ENCODE measurements at regions not wholly inside any gene's neighbourhood (a gene's known extent, or its start where the extent isn't known, plus 50 kb on each side); places are given as distances from the start of the nearest gene placed in this dataset.

DNA sequence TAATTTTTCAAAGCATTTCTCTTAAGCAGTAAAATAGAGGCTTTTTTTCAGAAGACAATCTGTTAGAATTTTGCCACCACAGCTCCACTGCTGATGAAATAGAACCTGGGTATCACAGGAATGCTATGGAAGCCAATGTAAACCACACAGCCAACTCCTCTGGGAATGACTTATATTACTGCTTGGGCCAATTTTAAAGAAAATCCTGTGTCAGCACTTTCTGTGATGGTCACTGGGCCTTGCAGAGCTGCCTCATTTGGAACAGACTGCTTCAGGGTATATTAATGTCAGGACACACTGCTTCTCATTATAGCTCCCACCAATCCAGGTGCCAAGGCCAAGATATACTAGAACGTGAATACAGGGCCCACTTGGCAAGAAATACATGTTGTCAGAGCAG is 144.1 kb upstream of the ACTBL2 start:
- TF ChIP-seq TCF7L2 (IDR thresholded peaks at IDR 0.05; ENCODE audit: low read depth, low read length), result no peak
- TF ChIP-seq, protein P1, sequence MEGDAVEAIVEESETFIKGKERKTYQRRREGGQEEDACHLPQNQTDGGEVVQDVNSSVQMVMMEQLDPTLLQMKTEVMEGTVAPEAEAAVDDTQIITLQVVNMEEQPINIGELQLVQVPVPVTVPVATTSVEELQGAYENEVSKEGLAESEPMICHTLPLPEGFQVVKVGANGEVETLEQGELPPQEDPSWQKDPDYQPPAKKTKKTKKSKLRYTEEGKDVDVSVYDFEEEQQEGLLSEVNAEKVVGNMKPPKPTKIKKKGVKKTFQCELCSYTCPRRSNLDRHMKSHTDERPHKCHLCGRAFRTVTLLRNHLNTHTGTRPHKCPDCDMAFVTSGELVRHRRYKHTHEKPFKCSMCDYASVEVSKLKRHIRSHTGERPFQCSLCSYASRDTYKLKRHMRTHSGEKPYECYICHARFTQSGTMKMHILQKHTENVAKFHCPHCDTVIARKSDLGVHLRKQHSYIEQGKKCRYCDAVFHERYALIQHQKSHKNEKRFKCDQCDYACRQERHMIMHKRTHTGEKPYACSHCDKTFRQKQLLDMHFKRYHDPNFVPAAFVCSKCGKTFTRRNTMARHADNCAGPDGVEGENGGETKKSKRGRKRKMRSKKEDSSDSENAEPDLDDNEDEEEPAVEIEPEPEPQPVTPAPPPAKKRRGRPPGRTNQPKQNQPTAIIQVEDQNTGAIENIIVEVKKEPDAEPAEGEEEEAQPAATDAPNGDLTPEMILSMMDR (IDR thresholded peaks at IDR 0.05), result no peak
- TF ChIP-seq POLR2AphosphoS5 (IDR thresholded peaks at IDR 0.05; ENCODE audit: low read depth, low read length), result no peak
- TF ChIP-seq, protein P2, sequence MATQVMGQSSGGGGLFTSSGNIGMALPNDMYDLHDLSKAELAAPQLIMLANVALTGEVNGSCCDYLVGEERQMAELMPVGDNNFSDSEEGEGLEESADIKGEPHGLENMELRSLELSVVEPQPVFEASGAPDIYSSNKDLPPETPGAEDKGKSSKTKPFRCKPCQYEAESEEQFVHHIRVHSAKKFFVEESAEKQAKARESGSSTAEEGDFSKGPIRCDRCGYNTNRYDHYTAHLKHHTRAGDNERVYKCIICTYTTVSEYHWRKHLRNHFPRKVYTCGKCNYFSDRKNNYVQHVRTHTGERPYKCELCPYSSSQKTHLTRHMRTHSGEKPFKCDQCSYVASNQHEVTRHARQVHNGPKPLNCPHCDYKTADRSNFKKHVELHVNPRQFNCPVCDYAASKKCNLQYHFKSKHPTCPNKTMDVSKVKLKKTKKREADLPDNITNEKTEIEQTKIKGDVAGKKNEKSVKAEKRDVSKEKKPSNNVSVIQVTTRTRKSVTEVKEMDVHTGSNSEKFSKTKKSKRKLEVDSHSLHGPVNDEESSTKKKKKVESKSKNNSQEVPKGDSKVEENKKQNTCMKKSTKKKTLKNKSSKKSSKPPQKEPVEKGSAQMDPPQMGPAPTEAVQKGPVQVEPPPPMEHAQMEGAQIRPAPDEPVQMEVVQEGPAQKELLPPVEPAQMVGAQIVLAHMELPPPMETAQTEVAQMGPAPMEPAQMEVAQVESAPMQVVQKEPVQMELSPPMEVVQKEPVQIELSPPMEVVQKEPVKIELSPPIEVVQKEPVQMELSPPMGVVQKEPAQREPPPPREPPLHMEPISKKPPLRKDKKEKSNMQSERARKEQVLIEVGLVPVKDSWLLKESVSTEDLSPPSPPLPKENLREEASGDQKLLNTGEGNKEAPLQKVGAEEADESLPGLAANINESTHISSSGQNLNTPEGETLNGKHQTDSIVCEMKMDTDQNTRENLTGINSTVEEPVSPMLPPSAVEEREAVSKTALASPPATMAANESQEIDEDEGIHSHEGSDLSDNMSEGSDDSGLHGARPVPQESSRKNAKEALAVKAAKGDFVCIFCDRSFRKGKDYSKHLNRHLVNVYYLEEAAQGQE (IDR thresholded peaks at IDR 0.05; ENCODE audit: insufficient read depth in 1 of 2, low read depth in 2 of 2, low read length in 1 of 2), result no peak
- no peak for TF ChIP-seq SIN3A (IDR thresholded peaks at IDR 0.05; ENCODE audit: borderline replicate concordance, insufficient read depth, low read depth, low read length)

Data from Panc1 (cell line).